Progenitor cell of endocrine pancreas (in vitro differentiated cells): ENCODE measurements at regions not wholly inside any gene's neighbourhood (a gene's known extent, or its start where the extent isn't known, plus 50 kb on each side); places are given as distances from the start of the nearest gene placed in this dataset.

Source experiments
- DNase-seq: peaks from one replicate; pipeline ENCODE4 v3.0.0; 2021; ENCODE audit warnings: low spot score; ENCODE audit not compliant: unreplicated experiment
- H3K27ac Mint-ChIP-seq: 2 replicates; pipeline ENCODE4 v1.8.0; 2021; ENCODE audit warnings: mild to moderate bottlenecking, moderate library complexity, mixed read lengths
- H3K27me3 Mint-ChIP-seq: 2 replicates; pipeline ENCODE4 v1.8.0; 2021; ENCODE audit warnings: mixed read lengths
- H3K36me3 Mint-ChIP-seq: 2 replicates; pipeline ENCODE4 v1.8.0; 2022; ENCODE audit warnings: mixed read lengths; ENCODE audit not compliant: insufficient read depth
- H3K4me1 Mint-ChIP-seq: 2 replicates; pipeline ENCODE4 v1.8.0; 2021; ENCODE audit warnings: low read depth, mixed read lengths
- H3K4me3 Mint-ChIP-seq: 2 replicates; pipeline ENCODE4 v1.8.0; 2021; ENCODE audit warnings: low read depth, mild to moderate bottlenecking, moderate library complexity, mixed read lengths
- H3K9me3 Mint-ChIP-seq: 2 replicates; pipeline ENCODE4 v1.8.0; 2021; ENCODE audit warnings: low read depth, mixed read lengths
- TF ChIP-seq, protein P1 (sequence below): fragments of 200-600 bp; sonication (generic); IDR thresholded peaks from one replicate; pipeline ENCODE4 v1.5.0; 2021; ENCODE audit warnings: antibody characterized with exemption, mild to moderate bottlenecking; ENCODE audit not compliant: unreplicated experiment

- Mint-ChIP-seq H3K36me3 (no peaks in the 10 kb centered on the region), H3K4me3 (no peak overlapping the region), H3K4me1 (peaks cover 3% of the 10 kb centered on the region), H3K9me3 (no peaks in the 10 kb centered on the region), H3K27me3 (no peaks in the 10 kb centered on the region), H3K27ac (no peak overlapping the region)
- DNase-seq, result no peak
- TF ChIP-seq, protein P1, sequence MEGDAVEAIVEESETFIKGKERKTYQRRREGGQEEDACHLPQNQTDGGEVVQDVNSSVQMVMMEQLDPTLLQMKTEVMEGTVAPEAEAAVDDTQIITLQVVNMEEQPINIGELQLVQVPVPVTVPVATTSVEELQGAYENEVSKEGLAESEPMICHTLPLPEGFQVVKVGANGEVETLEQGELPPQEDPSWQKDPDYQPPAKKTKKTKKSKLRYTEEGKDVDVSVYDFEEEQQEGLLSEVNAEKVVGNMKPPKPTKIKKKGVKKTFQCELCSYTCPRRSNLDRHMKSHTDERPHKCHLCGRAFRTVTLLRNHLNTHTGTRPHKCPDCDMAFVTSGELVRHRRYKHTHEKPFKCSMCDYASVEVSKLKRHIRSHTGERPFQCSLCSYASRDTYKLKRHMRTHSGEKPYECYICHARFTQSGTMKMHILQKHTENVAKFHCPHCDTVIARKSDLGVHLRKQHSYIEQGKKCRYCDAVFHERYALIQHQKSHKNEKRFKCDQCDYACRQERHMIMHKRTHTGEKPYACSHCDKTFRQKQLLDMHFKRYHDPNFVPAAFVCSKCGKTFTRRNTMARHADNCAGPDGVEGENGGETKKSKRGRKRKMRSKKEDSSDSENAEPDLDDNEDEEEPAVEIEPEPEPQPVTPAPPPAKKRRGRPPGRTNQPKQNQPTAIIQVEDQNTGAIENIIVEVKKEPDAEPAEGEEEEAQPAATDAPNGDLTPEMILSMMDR, result no peak
Measured at GRCh38 chr7:16065939-16066338, 355.4 kb downstream of the CRPPA start.

GRCh38 chr7:16063716-16064675 lies 357.3 kb downstream of the CRPPA start:
- TF ChIP-seq, protein P1, result no peak
- no peak overlapping the region for H3K27ac Mint-ChIP-seq
- H3K4me1 Mint-ChIP-seq, result peaks cover 3% of the 10 kb centered on the region
- no peak for DNase-seq
- no peaks in the 10 kb centered on the region for H3K9me3 Mint-ChIP-seq
- H3K36me3 Mint-ChIP-seq, result no peaks in the 10 kb centered on the region
- H3K4me3 Mint-ChIP-seq, result no peak overlapping the region
- H3K27me3 Mint-ChIP-seq, result no peaks in the 10 kb centered on the region

DNA sequence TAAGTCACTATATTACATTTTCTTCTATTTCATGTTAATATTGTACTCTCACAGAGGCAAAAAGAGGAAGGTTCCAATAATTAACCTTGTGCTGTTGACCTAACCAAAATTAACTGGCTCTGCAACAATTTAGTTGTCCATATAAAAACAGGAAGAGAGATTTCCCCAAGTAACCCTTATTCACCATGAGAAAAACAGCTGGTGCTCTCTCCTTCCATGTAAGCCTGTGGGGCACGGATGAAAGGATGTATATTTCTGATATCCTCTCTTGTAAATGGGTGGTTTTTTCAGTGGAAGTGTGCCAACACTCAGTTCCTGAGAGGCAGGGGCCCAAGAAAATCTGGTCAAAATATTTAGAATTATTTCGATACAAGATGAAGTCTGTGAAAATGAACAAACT lies 358.1 kb downstream of the CRPPA start:
- DNase-seq, result no peak
- Mint-ChIP-seq H3K36me3 (no peaks in the 10 kb centered on the region), H3K4me3 (no peak overlapping the region), H3K9me3 (no peaks in the 10 kb centered on the region), H3K27ac (no peak overlapping the region), H3K4me1 (peaks cover 3% of the 10 kb centered on the region), H3K27me3 (no peaks in the 10 kb centered on the region)
- TF ChIP-seq, protein P1, result no peak

GRCh38 chr7:16062269-16062668 lies 359.1 kb downstream of the CRPPA start:
- H3K9me3 Mint-ChIP-seq, result no peaks in the 10 kb centered on the region
- H3K27ac Mint-ChIP-seq, result no peak overlapping the region
- peaks cover 2% of the 10 kb centered on the region for H3K4me1 Mint-ChIP-seq
- no peak for DNase-seq
- TF ChIP-seq, protein P1, result no peak
- H3K4me3 Mint-ChIP-seq, result no peak overlapping the region
- no peaks in the 10 kb centered on the region for H3K27me3 Mint-ChIP-seq
- no peaks in the 10 kb centered on the region for H3K36me3 Mint-ChIP-seq

DNA sequence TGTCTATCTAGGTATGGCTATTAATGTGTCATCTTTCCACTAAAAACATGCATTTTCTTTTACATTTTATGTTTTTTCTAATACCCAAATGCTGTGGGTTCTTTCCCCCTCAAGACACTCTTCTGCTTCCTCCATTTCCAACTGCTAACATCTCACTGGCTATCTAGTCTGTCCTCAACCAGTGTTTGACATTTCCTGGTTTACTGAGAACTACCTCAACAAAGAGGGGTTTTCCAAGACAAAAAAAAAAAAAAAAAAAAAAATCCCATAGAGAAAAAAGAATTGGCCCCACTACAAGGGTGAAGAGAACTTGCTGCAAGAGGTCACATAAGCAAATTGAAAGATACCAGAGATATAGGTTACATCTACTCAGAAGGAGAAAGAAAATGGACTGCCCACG lies 359.7 kb downstream of the CRPPA start:
- Mint-ChIP-seq H3K4me3 (no peak overlapping the region), H3K4me1 (no peaks in the 10 kb centered on the region), H3K9me3 (no peaks in the 10 kb centered on the region), H3K27ac (no peak overlapping the region), H3K36me3 (no peaks in the 10 kb centered on the region), H3K27me3 (no peaks in the 10 kb centered on the region)
- TF ChIP-seq, protein P1, result no peak
- DNase-seq, result no peak
